ENCODE measurements at regions not wholly inside any gene's neighbourhood (a gene's known extent, or its start where the extent isn't known, plus 50 kb on each side); places are given as distances from the start of the nearest gene placed in this dataset.

DNA sequence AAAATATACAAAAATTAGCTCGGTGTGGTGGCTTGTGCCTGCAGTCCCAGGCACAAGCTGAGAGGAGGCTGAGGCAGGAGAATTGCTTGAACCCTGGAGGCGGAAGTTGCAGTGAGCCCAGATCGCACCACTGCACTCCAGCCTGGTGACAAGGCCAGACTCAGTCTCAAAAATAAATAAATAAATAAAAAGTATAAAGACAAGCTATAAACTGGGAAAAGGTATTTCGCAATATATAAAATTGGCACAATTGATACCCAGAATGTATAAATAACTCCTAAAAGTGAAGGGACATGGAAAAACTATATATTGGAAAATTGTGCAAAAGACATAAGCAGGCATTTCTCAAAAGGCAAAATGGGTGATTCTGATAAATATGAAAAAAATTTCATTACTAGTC, 657.9 kb upstream of the SLC8A1 start:
- Histone ChIP-seq H3K4me3 (ENCODE audit: low read depth in 1 of 3, low read length in 3 of 3) (no peak overlapping the region), H3K9ac (ENCODE audit: low read depth in 1 of 2, low read length in 2 of 2) (no peak overlapping the region), H3K4me1 (ENCODE audit: control insufficient read depth in 4 of 4, insufficient read depth in 4 of 4, low read length in 3 of 4) (no peaks in the 10 kb centered on the region), H3K9me3 (ENCODE audit: control insufficient read depth in 4 of 4, low read length in 3 of 4) (no peaks in the 10 kb centered on the region), H3K27me3 (ENCODE audit: control insufficient read depth in 4 of 4, insufficient read depth in 4 of 4, low read length in 3 of 4) (no peaks in the 10 kb centered on the region), H3K27ac (ENCODE audit: low read depth in 1 of 2, low read length in 2 of 2) (no peak overlapping the region), H3K36me3 (ENCODE audit: control insufficient read depth in 4 of 4, insufficient read depth in 3 of 4, low read depth in 1 of 4, low read length in 3 of 4) (no peaks in the 10 kb centered on the region)
- DNase-seq (ENCODE audit: low spot score), result no peak
- 87% methylated on average over 4 of the region's 4 CpGs for WGBS
- TF ChIP-seq EGR1 (IDR thresholded peaks at IDR 0.05; ENCODE audit: low read depth in 2 of 2), result no peak
- no peak for TF ChIP-seq SP1 (IDR thresholded peaks at IDR 0.05)
- no peak for TF ChIP-seq TAF1 (conservative IDR thresholded peaks at IDR 0.05)
- TF ChIP-seq GABPA (IDR thresholded peaks at IDR 0.05 in 1 of 2, conservative IDR thresholded peaks at IDR 0.05 in 1 of 2), result no peak
- TF ChIP-seq HNF4G (IDR thresholded peaks at IDR 0.05), result no peak
- TF ChIP-seq NR2F2 (IDR thresholded peaks at IDR 0.05), result no peak
- TF ChIP-seq, protein P1, sequence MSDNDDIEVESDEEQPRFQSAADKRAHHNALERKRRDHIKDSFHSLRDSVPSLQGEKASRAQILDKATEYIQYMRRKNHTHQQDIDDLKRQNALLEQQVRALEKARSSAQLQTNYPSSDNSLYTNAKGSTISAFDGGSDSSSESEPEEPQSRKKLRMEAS (IDR thresholded peaks at IDR 0.05), result no peak
- TF ChIP-seq HNF4A (conservative IDR thresholded peaks at IDR 0.05), result no peak
- TF ChIP-seq, protein P2, sequence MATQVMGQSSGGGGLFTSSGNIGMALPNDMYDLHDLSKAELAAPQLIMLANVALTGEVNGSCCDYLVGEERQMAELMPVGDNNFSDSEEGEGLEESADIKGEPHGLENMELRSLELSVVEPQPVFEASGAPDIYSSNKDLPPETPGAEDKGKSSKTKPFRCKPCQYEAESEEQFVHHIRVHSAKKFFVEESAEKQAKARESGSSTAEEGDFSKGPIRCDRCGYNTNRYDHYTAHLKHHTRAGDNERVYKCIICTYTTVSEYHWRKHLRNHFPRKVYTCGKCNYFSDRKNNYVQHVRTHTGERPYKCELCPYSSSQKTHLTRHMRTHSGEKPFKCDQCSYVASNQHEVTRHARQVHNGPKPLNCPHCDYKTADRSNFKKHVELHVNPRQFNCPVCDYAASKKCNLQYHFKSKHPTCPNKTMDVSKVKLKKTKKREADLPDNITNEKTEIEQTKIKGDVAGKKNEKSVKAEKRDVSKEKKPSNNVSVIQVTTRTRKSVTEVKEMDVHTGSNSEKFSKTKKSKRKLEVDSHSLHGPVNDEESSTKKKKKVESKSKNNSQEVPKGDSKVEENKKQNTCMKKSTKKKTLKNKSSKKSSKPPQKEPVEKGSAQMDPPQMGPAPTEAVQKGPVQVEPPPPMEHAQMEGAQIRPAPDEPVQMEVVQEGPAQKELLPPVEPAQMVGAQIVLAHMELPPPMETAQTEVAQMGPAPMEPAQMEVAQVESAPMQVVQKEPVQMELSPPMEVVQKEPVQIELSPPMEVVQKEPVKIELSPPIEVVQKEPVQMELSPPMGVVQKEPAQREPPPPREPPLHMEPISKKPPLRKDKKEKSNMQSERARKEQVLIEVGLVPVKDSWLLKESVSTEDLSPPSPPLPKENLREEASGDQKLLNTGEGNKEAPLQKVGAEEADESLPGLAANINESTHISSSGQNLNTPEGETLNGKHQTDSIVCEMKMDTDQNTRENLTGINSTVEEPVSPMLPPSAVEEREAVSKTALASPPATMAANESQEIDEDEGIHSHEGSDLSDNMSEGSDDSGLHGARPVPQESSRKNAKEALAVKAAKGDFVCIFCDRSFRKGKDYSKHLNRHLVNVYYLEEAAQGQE (IDR thresholded peaks at IDR 0.05), result no peak
- no peak for TF ChIP-seq JUND (IDR thresholded peaks at IDR 0.05)
- no peak for TF ChIP-seq RXRA (IDR thresholded peaks at IDR 0.05)

DNA sequence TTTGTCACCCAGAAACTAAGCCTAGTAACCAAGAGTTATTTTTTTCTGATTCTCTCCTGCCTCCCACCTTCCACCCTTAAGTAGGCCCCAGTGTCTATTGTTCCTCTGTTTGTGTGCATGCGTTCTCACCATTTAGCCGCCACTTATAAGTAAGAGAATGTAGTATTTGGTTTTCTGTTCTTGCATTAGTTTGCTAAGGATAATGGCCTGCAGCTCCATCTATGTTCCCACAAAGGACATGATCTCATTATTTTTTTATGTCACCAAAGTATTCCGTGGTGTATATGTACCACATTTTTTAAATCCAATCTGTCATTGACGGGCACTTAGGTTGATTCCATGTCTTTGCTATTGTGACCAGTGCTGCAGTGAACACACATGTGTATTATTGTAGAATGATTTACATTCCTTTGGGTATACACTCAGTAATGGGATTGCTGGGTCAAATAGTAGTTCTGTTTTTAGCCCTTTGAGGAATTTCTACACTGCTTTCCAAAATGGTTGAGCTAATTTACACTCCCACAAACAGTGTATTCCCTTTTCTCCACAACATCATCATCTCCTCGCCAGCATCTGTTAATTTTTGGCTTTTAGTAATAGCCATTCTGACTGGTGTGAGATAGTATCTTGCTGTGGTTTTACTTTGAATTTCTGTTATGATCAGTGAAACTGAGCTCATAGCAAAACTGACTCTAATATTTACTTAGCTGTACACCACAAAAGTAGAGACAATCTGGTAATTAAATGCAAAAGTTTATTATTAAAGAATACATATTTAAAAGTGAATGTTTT, 660.1 kb upstream of the SLC8A1 start:
- Histone ChIP-seq H3K4me1 (ENCODE audit: control insufficient read depth in 4 of 4, insufficient read depth in 4 of 4, low read length in 3 of 4) (no peaks in the 10 kb centered on the region), H3K27me3 (ENCODE audit: control insufficient read depth in 4 of 4, insufficient read depth in 4 of 4, low read length in 3 of 4) (no peaks in the 10 kb centered on the region), H3K9ac (ENCODE audit: low read depth in 1 of 2, low read length in 2 of 2) (no peak overlapping the region), H3K9me3 (ENCODE audit: control insufficient read depth in 4 of 4, low read length in 3 of 4) (no peaks in the 10 kb centered on the region), H3K27ac (ENCODE audit: low read depth in 1 of 2, low read length in 2 of 2) (no peak overlapping the region), H3K4me3 (ENCODE audit: low read depth in 1 of 3, low read length in 3 of 3) (no peak overlapping the region), H3K36me3 (ENCODE audit: control insufficient read depth in 4 of 4, insufficient read depth in 3 of 4, low read depth in 1 of 4, low read length in 3 of 4) (no peaks in the 10 kb centered on the region)
- TF ChIP-seq, protein P3, sequence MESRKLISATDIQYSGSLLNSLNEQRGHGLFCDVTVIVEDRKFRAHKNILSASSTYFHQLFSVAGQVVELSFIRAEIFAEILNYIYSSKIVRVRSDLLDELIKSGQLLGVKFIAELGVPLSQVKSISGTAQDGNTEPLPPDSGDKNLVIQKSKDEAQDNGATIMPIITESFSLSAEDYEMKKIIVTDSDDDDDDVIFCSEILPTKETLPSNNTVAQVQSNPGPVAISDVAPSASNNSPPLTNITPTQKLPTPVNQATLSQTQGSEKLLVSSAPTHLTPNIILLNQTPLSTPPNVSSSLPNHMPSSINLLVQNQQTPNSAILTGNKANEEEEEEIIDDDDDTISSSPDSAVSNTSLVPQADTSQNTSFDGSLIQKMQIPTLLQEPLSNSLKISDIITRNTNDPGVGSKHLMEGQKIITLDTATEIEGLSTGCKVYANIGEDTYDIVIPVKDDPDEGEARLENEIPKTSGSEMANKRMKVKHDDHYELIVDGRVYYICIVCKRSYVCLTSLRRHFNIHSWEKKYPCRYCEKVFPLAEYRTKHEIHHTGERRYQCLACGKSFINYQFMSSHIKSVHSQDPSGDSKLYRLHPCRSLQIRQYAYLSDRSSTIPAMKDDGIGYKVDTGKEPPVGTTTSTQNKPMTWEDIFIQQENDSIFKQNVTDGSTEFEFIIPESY (IDR thresholded peaks at IDR 0.05), result no peak
- TF ChIP-seq, protein P4, sequence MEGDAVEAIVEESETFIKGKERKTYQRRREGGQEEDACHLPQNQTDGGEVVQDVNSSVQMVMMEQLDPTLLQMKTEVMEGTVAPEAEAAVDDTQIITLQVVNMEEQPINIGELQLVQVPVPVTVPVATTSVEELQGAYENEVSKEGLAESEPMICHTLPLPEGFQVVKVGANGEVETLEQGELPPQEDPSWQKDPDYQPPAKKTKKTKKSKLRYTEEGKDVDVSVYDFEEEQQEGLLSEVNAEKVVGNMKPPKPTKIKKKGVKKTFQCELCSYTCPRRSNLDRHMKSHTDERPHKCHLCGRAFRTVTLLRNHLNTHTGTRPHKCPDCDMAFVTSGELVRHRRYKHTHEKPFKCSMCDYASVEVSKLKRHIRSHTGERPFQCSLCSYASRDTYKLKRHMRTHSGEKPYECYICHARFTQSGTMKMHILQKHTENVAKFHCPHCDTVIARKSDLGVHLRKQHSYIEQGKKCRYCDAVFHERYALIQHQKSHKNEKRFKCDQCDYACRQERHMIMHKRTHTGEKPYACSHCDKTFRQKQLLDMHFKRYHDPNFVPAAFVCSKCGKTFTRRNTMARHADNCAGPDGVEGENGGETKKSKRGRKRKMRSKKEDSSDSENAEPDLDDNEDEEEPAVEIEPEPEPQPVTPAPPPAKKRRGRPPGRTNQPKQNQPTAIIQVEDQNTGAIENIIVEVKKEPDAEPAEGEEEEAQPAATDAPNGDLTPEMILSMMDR (IDR thresholded peaks at IDR 0.05; ENCODE audit: low read depth, low read length, missing input control), result no peak
- TF ChIP-seq, protein P1 (IDR thresholded peaks at IDR 0.05), result no peak
- TF ChIP-seq FOXA2 (IDR thresholded peaks at IDR 0.05) (no peak), EGR1 (IDR thresholded peaks at IDR 0.05; ENCODE audit: low read depth in 2 of 2) (no peak), SP1 (IDR thresholded peaks at IDR 0.05) (no peak), FOXA1 (IDR thresholded peaks at IDR 0.05) (no peak), RXRA (IDR thresholded peaks at IDR 0.05) (no peak), YY1 (IDR thresholded peaks at IDR 0.05) (no peak), HNF4A (conservative IDR thresholded peaks at IDR 0.05) (no peak), HNF4G (IDR thresholded peaks at IDR 0.05) (no peak), NR2F2 (IDR thresholded peaks at IDR 0.05) (no peak), JUND (IDR thresholded peaks at IDR 0.05) (no peak), TAF1 (conservative IDR thresholded peaks at IDR 0.05) (no peak)
- TF ChIP-seq, protein P5, sequence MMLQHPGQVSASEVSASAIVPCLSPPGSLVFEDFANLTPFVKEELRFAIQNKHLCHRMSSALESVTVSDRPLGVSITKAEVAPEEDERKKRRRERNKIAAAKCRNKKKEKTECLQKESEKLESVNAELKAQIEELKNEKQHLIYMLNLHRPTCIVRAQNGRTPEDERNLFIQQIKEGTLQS (IDR thresholded peaks at IDR 0.05), result no peak
- no peak for DNase-seq (ENCODE audit: low spot score)
- WGBS, result 81% methylated on average over 5 of the region's 5 CpGs
